ENCODE measurements at regions not wholly inside any gene's neighbourhood (a gene's known extent, or its start where the extent isn't known, plus 50 kb on each side); places are given as distances from the start of the nearest gene placed in this dataset.

DNA sequence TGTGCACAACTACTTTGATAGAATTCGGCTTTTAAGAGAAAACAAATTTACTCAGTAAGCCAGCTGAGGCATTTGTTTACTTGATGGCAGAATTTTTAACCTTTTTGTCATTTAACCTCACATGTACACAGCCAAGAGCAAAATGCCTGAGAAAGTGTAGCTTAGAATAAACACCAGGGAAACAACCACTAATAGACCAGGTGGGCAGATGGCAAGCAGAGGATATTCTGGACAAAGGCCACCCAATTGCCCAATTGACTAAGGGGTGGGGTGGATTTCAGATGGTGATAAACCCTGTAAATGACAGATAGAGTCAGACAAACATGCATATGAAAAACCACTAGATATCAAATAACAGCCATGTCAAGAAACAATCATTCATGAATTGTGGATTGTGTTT lies 190.7 kb upstream of the FBXL4 start:
- DNase-seq = no peak

DNA sequence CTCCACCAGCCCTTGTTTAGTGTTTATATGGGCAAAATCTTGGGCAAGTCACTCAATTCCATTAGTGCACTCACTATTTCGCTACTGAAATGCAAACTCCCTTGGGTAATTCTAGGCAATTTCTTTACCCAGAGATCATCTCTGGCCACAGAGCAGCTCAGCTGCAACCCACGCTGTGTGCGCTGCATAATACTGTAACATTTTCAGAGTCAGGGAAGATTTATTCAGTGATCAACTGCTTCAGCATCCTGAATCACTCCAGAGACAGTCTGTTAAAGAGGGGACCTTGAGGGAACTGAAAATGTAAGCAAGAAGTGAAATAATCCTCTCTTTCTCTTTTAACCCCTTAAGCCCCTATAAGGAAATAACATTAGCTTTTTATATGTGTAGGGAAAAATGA lies 189.6 kb upstream of the FBXL4 start:
- DNase-seq = no peak

DNA sequence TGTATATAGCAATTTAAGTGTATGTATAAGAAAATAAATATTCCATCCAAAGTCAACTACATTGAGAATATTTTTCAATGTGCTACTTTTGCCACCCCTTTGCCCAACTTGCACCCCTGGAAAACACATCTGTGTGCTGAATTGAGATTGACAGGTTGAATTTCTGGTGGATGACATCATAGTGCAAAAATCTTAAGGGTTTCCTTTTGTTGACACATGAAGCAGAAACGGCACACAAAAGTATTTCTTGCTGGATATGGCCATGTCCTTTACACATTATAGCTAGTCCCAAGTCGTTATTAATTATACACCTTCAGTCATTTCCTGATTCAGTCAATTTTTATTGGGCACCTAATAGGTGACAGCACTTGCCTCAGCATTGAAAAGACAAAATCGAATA lies 188.7 kb upstream of the FBXL4 start:
- no peak for DNase-seq

DNA sequence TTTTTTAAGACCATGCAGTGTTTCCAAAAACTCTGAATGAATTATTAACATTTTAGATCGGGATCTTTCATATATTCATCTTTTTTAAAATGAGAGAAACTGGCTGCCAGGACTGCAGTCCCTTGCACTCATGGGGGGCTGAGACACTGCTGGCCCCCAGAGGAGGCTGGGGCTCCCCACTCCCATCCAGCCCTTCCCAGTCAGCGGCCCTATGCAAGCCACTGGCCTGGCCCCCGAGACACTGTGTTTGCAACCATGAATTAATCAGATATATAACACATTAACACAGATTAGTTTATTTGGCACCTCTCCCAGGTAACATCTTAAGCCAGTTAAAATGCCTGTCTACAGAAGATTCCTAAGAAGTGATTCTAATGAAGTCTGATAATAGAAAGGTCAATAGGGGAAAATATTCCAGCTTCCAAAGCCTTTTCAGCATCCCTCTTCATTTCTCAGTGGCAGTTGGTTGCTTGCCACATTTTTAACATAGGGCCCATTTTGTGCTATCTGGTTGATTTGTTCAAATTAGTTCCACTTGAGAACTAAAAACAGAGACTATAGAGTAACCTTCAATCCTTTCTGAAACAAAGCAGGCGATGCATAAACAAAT lies 184.4 kb upstream of the FBXL4 start:
- DNase-seq = no peak

DNA sequence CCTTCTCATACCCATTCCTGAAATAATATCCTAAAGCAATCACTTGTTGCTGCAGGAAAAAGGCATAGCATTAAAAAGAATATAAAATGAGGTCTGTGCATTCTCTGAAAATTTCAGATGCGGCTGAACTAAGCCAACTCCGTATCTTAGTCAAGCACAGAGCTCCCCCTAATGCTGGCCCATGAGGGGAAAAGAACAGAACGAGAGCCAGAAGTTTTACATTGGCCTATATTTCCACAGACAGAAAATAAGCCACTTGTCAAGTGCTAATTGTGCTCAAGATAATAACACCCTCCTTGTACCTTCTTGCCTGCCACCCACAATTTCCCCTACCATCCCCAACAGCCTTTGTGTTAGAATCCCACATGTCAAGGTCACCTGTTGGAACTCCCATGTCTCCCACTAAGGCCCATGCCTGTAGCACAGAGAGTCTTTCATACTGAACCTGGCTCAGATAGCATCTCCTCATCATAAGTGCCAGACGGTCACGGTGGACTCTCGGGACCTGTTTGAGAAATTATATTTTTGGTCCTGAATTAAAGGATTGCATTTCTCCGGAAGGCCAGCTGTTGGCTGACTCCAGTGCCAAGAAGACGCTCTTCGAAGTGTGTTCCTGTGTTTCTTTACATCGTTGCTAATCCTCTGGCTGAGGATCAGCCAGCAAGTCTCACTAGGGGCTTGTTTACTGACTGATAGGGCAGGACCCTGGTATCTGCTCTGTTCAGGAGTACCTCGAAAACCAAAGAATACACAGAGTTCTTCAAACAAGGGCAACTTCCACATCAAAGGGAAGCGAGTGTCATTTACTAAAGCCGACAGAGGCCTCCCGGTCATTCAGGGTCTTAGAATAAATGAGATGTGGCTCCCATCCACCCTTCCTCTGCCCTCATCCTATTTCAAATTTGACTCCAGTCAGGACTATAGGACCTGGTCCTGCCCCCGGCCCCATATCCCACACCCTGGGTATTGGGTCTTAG lies 183.4 kb upstream of the FBXL4 start:
- no peak for DNase-seq

DNA sequence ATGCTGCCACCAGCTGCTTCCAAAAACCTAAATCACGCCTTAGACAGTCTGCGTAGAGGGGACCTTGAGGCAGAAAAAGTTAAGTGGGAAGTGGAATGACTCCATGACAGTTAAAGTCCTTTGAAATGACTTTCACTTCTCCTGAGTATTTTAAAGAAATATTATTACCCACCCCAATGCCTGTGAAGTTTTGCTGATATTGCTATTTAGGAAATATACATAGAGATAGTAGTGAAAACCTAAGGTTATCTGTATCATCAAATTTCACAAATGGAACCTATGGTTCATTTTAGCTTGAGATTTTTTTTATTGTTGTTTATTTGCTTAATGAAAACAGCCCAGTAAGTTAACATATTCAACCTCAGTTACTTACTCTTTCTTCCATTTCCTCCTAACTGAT lies 182.1 kb upstream of the FBXL4 start:
- no peak for DNase-seq

DNA sequence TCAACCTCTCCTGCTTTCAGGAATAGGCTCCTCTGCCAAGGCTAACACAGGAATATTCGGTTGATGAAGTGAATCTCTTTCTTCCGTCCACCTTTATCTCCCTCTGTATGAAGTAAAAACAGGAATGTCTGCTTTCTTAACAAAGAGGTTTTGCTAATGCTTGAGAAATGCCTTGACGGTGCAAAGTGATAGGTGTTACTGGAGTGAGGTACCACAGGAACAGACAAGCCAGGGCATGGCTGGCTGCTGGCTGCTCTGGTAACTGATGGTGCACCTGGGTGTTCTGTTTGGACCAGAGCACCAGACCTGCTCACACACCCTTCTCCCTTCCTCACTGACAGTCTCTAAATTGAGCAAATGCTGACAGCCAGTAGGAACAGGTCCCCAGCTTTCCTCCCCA lies 174.0 kb upstream of the FBXL4 start:
- no peak for DNase-seq

DNA sequence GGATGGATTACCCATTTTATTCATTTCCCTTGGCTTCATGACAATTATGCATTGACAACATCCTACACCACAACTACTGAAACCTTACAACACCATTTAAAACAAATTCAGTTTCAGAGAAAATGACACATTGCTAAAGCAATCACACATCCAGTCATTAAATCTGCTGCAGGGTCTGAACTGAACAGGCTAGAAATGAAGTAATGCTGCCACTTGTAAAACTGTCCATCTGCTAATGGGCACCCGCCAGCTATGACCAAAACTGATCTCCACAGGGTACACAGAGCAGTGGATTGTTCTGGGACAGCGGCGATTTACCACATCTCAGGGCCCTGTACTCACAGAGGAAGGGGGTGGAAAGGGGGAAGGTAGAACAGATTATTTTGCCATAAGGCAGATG lies 172.9 kb upstream of the FBXL4 start:
- no peak for DNase-seq

DNA sequence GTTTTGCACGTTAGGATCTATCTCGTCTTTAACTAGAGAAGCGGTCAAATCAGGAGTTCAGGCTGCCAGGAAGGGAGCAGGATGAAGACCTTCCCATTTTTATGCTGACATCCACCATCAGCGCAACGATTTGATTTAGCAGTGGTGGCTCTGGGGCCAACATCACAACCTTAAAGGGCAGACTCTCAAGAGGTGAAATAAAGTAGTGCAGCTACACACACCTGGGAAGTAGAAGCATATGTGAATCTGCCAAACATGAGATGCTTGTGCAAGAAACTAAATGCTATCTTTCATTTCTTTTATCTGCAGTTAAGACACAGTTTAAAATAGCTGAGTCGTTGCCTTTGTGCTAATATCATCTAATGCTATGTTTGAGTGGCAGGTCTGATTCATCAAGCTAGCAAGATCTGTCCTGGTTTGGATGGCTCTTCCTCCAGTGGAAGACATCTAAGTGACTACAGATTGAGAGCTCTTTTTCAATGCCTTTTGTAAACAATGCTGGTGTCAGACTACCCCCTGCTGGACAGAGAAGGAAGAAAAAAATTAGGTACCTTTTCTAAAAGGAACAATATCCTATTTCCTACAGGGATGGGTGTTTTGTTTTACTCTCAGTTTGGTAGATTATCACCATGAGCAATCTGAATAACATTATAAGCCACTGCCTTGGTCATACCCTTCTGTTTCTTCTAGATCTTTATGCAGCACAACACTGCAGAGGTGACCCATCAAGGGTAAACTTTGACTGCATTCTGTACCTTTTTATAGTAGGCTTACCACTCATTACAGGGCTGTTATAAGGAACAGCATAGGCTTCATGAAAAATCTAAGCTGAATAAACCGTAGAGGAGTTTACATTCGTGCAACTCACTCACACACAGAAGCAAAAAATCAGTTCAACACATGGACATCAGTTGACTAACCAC lies 171.6 kb upstream of the FBXL4 start:
- peak; percentile 31 for DNase-seq

DNA sequence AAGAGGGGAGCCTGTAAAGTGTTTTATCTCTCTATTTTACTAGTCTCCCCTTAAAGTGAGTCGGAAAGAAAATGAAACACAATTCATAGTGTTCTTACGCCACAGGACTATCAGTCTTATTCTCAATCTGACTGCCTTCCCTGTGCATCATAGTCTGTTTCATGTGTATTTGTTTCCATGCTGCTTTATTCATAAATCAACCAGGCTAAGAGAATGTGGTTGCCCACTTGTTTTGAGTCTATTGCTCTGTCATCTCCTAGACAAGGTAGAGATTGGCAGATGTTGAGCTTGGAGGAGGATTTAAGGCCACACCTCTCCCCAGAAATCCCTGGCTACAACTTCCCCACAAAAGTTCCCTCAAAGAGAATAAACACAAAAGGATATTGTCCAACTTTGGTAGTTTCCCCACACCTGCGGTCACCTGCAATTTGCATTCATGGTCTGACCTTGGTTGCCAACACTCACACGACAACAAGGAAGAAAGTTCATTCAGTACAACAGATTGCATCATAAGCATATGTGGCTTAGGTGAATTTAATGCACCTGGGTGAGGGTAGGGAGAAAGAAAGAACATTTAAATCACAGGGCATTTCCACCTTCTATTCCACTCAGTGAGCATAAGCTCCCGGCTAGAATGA lies 167.1 kb upstream of the FBXL4 start:
- no peak for DNase-seq

DNA sequence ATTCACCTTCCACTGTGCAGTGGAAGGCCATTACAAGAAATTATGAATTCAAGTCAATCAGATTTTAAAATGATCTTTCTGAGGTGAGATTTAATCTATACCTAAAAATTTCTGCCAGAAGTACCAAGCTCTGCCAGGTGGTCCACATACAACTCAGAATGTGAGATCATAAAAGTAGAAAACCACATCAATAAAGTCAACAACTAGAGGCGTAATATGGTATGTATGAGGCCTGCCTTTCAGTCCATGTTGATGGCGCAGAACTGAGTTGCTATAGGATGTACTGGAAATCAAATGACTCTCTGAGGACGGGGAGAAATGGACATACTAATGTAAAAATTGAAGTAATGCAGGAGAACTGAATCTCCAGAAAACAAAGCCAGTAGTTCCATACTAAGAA lies 163.8 kb upstream of the FBXL4 start:
- no peak for DNase-seq

DNA sequence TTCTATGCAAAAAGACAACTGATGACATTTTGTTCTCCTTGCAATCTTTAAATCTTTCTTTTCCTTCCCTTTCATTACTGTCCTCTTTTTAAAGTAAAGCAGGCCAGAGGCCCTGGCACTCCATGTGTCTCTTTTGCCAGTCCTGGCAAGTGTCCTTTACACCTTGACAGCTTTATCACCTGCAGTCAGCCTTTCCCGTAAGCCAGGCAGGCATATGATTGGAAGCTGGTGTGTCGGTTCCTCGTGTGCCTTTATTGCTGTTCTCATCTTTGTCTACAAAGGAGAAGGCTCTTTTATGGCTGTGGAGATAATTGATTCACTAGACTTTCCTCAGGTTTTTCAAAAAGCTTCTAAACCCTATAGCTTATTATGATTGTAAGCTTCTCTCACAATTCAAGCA lies 162.3 kb upstream of the FBXL4 start:
- no peak for DNase-seq

DNA sequence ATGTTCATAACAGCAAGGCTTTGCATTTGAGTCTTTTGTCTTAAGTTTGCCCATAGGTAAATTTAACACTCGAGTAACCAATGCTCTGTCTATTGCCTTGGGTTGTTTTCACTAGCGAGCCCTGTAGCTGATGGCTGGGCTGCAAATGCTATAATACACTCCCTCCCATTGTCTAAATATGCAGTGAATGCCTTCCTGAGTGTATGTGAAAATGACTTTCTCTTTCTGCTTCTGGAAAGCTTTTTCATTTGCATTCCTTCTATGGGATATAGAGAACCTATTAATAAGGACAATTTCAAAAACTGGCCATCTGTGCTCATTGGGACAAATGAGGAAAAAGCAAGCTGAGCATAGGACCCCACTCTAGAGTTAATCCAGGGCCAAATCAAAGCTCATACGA lies 156.5 kb upstream of the FBXL4 start:
- DNase-seq = no peak

DNA sequence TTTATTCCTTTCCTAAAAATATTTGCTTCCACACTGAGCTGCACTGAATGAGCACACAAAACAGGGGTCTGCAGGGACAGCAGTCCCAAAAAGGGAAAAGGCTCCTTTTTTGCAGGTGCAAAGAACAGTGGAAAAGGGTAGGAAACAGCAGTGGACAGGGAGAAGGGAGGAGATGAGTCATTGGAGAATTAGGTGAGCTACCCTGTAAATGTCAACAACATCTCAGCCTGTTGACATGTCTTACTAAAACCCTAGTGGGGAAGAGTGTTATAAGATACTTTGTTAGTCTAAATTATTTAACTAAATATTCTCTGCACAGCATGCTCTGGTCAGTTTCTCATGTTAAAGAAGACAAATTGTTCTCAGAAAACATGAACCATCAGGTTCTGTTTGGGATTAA lies 151.5 kb upstream of the FBXL4 start:
- no peak for DNase-seq

DNA sequence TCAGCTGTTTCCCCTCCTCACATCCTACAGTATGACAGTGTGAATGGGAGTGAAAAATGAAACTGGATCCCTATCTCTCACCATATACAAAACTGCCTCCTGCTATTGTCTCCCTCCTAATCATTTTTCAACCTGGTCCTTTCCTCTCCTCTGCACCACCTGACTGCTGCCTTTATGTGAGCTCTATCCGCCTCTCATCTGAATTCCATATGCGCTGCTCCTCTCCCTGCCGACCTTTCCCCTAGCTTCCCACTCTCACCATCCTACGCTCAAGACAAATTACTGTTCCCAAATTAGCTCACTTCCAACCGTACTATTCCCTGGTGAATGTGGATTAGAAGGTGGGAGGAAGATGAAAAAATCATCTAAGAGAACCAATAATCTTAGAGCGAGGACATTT lies 148.4 kb upstream of the FBXL4 start:
- no peak for DNase-seq

DNA sequence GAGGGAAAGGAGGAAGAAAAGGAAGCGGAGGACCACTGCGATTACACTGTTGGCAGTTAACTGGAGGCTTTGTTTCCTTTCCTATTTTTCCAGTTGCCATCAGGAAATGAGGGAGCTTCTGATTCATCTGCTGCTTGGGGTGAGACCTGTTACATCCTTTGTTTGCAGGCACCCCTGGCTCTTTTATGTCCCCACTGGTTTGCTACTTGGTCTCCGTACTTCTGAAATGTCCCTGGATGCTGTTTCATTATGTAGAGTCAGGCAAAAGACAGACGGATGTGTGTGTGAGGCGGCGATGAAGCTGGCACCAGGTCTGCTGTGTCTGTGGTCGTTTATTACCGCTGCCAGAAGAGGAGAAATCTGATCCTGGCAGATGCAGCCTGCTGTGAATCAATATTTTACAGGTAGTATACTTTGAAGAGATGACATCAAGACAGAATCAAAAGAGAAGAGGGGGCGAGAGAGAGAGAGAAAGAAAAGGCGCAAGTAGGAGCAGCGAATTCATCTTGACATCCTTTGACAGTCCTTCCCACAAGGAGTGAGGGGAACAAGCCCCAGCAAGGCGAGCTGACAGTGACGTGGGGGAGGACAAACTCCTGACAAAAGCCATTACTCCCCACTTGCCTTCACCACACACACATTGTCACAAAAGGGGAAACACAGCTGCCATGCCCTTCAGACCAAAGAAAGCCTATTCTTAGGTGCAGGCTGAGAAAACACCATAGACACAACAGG lies 145.9 kb upstream of the FBXL4 start:
- no peak for DNase-seq

DNA sequence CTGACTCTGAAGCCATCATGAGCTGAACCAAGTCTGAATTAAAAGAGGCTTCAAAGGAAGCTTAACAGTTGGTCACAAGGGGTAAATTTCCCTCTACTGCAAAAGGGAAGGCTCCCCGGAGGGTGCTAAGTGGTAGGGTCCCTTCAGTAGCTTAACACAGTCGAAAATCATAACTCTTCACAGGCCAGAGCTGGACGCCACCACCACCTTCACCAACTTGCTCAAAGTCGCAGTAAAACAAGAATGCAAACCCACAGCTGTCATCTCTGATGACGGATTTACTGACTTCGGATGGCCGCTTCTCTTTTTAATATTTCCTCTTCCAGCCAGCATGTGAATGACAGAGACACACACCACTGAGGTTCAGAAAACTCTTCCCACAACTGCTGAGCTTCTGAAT lies 144.7 kb upstream of the FBXL4 start:
- DNase-seq = no peak

DNA sequence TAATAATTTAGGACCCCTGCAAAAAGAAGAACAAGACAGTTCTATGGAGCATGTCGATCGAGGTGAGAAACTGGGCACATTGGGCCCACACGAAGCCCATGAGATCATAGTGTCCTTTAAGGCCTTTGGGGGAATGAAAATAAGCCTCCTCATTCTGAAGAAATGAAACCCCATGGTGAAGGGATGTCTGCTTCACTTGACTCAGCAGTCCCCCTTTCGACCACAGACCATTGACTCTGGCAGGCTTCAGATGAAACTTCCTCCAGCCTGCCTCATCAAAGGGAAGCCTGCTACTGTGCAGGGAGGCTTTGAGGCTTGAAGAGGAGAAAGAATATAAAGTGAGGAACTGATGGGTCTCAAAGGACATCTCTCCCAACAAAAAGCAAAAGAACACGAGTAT lies 144.2 kb upstream of the FBXL4 start:
- no peak for DNase-seq

DNA sequence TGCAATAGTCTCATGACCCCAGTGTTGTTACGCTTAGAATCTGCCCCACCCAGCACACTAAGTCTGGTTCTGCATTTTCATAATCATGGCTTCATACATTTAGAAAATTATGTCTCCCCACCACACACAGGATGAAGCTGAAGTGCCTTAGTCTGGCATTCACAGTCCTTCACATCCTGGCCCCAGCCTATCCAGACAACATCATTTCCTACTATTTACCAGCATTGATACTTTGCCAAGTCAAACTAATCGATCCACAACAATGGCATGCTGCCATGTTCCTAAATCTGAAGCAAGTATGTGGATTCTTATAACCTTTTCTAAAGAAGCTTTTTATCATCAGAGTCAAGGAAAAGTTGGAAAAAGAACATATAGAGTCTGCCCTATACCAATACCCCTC lies 132.4 kb upstream of the FBXL4 start:
- no peak for DNase-seq

DNA sequence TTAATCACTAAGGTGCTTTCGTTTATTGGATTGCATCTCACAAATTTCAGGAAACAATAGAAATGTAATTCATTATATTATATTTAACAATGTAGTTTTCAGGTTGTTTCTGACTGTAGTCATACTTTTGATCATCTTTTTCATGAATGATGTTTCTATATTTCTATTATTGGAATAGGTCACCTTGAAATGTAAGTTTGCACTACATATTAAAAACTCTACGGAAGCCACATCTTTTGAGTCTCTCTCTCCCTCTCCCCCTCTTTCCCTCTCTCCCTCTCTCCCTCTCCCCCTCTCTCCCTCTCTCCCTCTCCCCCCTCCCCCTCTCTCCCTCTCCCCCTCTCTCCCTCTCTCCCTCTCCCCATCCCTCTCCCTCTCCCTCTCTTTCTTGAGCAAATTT lies 131.3 kb upstream of the FBXL4 start:
- DNase-seq = no peak

DNA sequence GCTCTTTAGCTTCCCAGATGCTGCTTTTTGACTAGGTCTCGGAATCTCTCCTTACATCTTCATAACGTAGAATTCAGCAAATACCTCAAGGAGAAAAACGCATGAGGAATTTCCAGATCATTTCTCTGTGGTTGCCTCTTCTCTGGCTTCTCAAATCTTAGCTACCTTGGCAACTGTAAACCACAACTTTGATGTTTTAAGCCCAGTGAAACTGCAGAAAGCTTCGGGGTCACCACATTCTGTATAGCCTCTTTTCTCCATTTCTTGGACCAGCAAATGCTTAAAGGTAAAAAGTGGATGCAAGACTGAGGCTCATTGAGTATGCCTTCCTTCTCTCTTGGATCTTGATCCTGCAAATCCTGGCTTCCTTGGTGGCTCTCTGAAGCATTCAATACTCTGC lies 125.5 kb upstream of the FBXL4 start:
- DNase-seq = no peak

DNA sequence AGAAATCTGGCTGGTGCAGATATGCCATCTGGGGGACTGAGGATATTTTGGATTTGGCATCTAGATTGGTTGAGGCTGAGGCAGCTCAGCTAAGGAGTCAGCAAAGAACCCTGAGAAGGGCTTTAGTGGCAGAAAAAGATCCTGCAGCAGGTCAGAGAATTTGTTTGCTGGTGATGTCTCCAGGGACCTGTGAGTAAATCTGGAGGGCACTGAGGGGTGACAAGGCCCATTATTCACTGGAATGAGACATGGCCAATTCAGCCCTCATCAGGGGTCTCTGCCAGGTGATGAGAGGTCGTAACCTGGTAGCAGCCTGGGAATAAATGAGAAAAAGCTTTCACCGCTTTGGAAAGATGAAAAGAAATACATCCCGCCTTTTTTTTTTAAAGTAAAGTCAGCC lies 118.3 kb upstream of the FBXL4 start:
- DNase-seq = no peak
